ENCODE measurements at regions not wholly inside any gene's neighbourhood (a gene's known extent, or its start where the extent isn't known, plus 50 kb on each side); places are given as distances from the start of the nearest gene placed in this dataset.

GRCh38 chr3:32630266-32630665 lies 54.7 kb upstream of the CNOT10 start:
- TF ChIP-seq, protein P1, sequence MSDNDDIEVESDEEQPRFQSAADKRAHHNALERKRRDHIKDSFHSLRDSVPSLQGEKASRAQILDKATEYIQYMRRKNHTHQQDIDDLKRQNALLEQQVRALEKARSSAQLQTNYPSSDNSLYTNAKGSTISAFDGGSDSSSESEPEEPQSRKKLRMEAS (IDR thresholded peaks at IDR 0.05), result no peak
- no peak for TF ChIP-seq SMC3 (IDR thresholded peaks at IDR 0.05)
- no peak for TF ChIP-seq EP300 (IDR thresholded peaks at IDR 0.05)
- no peak for TF ChIP-seq POLR2A (IDR thresholded peaks at IDR 0.05; ENCODE audit: low read length)
- no peak for TF ChIP-seq JUN (IDR thresholded peaks at IDR 0.05)
- TF ChIP-seq CHD2 (IDR thresholded peaks at IDR 0.05; ENCODE audit: low read length, partially characterized antibody), result no peak
- TF ChIP-seq CTCF (IDR thresholded peaks at IDR 0.05), result no peak
- no peak for TF ChIP-seq RCOR1 (IDR thresholded peaks at IDR 0.05; ENCODE audit: low read depth, low read length)
- no peak for TF ChIP-seq ESRRA (IDR thresholded peaks at IDR 0.05; ENCODE audit: borderline replicate concordance, low read length)
- TF ChIP-seq HMGXB4 (CRISPR knock-in tag; IDR thresholded peaks at IDR 0.05; ENCODE audit: borderline replicate concordance), result no peak
- no peak for TF ChIP-seq RFX5 (IDR thresholded peaks at IDR 0.05)
- TF ChIP-seq, protein P2, sequence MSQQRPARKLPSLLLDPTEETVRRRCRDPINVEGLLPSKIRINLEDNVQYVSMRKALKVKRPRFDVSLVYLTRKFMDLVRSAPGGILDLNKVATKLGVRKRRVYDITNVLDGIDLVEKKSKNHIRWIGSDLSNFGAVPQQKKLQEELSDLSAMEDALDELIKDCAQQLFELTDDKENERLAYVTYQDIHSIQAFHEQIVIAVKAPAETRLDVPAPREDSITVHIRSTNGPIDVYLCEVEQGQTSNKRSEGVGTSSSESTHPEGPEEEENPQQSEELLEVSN (IDR thresholded peaks at IDR 0.05; ENCODE audit: borderline replicate concordance, low read depth), result no peak

All from A549 (cell line).